Activated CD4-positive, alpha-beta T cell treated with anti-CD3 and anti-CD28 coated beads, Interleukin-2, amount 50 U/mL, for 16 hours (primary cell): ENCODE measurements at regions not wholly inside any gene's neighbourhood (a gene's known extent, or its start where the extent isn't known, plus 50 kb on each side); places are given as distances from the start of the nearest gene placed in this dataset.
"Not testable (repeated sequence)": the region's sequence is repeated elsewhere in the genome, so short reads cannot be mapped to it uniquely, and the experiment has no call there.

Source experiments
- DNase-seq: peaks from one replicate; pipeline ENCODE4 v3.0.0-alpha.2; 2020

- DNase-seq, result peak; percentile 48
These were observed 246.3 kb downstream of the SUCLG1 start for GRCh38 chr2:84212611-84213314.

- DNase-seq, result no peak
These were observed 249.1 kb downstream of the SUCLG1 start for GRCh38 chr2:84209941-84210340.

DNA sequence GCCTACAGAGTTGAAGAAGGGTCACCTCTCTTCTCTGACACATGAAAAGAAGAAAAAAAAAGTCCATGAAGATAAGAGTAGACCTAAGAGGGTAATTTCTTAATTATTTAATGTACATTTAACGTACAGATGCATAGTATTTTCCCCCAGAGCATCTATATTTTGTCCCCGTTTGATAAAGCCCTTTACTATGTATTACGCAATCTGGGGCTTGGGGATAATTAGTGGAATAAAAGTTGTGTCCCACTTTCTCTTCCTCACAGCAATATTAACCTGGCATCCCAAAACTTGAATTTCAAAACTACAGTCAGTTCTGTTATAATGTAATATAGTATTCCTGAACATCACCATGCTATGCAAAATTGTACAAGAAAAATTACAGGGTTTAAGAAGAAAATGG lies 254.1 kb downstream of the SUCLG1 start:
- DNase-seq, result no peak

- no peak for DNase-seq
These were observed 256.9 kb downstream of the SUCLG1 start for GRCh38 chr2:84202166-84202565.

DNA sequence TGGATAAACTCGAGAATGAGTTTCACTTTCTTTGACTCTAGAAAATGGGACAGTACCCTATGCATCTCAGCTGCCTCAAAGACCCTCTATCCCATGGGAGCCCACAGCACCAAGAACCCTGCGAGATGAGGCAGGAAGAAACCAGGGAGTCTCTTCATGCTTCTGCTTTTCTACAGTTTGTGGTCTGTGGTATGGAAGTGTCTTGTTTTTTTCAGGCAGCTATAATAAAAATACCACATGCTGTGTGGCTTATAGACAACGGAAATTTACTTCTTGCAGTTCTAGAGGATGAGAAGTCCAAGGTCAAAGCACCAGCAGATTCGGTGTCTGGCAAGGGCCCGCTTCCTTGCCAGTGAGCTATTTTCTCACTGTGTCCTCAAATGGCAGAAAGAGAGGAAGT lies 257.9 kb downstream of the SUCLG1 start:
- no peak for DNase-seq

DNA sequence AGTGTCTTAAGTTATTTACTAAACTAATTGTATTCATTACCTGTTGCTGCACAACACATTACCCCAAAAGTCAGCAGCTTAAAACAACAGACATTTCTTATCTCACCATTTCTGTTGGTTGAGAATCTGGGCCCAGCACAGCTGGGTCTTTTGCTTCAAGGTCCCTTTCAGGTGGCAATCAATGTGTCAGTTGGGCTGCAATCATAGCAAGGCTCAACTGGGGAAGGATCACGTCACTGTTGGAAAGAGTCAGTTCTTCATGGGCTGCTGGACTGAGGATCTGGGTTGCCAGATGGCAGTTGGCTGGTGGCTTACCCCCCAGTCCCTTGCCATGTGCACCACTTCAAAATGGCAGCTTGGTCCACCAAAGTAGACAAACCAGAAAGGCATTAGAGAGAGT lies 261.2 kb downstream of the SUCLG1 start:
- no peak for DNase-seq

DNA sequence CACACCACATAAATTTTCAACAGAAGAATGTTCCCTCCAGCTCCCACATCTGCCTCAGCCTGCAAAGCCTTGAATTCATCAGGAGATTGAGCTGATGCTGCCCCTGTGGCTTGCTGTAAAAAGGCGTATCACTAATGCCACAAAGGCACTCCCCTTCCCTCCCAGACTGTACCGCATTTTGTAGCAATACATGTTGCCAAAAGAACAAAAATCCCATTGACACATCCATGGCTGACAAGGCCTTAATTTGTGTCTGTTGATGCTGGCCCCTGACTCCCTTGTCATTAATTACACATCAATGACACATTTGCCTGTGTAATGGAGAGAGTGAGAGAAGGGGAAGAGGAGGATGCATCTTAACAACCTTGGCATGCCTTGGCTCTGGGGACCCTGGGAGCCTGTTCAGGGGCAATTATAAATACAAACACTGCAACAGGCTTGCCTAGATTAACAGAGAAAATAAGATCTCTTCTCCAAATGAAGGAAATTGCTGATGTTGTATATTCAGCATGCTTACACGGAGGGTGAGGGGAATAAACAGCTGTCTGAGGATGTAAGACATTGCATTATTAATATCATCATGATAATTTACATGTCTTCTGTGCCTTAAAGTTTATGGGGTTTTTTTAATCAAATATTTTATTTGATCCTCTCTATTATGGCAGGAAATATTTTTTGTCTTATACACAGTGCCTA lies 264.0 kb downstream of the SUCLG1 start:
- no peak for DNase-seq

GRCh38 chr2:84194181-84194580 lies 264.9 kb downstream of the SUCLG1 start:
- DNase-seq, result no peak

DNA sequence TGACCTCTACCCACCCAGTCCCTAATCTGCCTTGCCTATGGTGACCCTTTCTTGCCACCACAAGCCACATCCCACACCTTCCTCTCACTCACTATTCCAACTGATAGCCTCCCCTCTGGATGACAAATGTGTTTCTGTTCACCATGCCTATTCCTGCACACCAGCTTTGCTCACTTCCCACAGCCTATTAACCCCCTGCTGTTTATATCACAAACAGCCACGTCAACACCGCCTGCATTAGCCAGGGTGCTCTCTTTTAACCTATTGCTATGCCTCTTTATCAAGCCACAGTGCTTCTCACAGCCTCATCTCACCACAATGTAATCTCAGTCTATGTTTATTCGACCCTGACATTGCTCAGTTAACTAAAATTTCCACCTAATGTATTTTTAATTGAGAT lies 271.8 kb downstream of the SUCLG1 start:
- no peak for DNase-seq

GRCh38 chr2:84181927-84182326 lies 277.2 kb downstream of the SUCLG1 start:
- no peak for DNase-seq

DNA sequence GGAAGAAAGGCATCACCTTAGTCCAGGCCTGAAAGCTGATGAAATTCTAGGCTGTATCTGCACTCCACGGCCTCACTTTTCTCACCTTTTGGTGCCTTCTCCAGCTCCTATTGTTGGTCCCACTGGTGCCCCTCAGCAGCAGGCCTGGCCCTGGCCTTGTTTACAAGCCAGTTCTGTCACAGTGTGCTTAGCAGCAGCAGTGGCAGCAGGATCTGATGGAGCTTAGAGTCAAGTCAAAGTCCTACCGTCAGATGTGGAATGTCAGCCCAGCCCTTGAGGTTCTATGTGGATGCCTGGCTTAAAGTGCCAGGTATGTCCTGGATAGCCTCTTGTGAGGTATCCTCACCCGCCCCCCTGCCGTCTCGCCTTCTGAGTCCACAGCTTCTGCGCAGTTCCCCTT lies 281.3 kb downstream of the SUCLG1 start:
- no peak for DNase-seq

- no peak for DNase-seq
These were observed 283.1 kb downstream of the SUCLG1 start for GRCh38 chr2:84175970-84176369.

- no peak for DNase-seq
These were observed 283.7 kb downstream of the SUCLG1 start for GRCh38 chr2:84175340-84175739.

DNA sequence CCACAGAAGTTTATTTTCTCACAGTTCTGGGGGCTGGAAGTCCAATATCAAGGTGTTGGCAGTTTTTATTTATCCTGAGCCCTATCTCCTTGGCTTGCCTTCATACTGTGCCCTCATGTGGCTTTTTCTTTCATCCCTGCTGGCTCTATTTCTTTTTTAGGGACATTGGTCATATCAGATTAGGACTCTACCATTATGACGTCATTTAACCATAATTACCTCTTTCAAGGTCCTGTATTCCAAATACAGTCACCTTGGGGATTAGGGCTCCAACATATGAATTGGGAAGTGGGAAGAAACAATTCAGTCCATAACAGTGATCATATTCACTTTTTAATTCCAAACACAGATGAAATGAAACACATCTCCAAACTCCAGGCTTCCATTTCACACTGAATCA lies 286.0 kb downstream of the SUCLG1 start:
- DNase-seq, result no peak

DNA sequence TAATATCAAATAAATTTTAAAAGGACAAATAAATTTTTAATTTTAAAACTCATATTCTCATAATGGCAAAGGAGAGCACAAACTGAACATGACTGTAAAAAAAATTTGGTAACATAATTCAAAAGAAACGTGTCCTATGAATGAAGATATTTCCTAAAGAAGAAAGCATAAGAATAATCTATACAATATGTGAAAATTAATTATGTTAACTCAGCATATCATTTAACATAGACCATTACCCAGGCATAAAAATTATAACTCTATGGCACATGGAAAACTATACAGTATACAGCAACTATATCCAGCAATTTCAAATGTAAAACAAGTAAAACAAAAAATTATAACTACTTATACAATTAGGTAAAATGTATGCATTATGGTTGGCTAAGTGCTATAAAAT lies 288.1 kb downstream of the SUCLG1 start:
- DNase-seq, result no peak

- DNase-seq, result no peak
These were observed 289.2 kb downstream of the SUCLG1 start for GRCh38 chr2:84169871-84170270.

GRCh38 chr2:84168552-84168951 lies 290.5 kb downstream of the SUCLG1 start:
- not testable (repeated sequence) for DNase-seq

DNA sequence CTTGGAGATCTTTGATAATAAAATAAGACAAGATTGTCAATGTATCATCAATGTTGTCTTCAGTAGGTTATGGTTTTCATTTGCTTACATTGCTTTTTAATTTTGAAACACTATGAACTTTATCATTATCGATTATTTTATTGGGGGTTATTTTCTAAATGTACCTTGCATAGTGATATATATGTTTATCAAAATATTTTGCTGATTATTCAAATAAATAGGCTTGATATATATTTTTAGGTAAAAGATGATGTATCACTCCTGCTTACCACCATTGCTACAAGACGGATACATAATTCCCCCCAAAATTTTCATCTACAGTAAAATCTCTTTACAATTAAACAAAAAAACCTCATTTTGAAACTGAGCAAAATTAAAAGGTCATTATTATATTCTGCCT lies 293.8 kb downstream of the SUCLG1 start:
- DNase-seq, result no peak

GRCh38 chr2:84160453-84160852 lies 298.6 kb downstream of the SUCLG1 start:
- no peak for DNase-seq

- no peak for DNase-seq
These were observed 300.5 kb downstream of the SUCLG1 start for GRCh38 chr2:84158605-84159004.

- no peak for DNase-seq
These were observed 306.6 kb downstream of the SUCLG1 start for GRCh38 chr2:84152462-84152861.

GRCh38 chr2:84144345-84144744 lies 314.7 kb downstream of the SUCLG1 start:
- no peak for DNase-seq

GRCh38 chr2:84137034-84137433 lies 322.0 kb downstream of the SUCLG1 start:
- no peak for DNase-seq

- no peak for DNase-seq
These were observed 326.7 kb downstream of the SUCLG1 start for GRCh38 chr2:84132370-84132769.

DNA sequence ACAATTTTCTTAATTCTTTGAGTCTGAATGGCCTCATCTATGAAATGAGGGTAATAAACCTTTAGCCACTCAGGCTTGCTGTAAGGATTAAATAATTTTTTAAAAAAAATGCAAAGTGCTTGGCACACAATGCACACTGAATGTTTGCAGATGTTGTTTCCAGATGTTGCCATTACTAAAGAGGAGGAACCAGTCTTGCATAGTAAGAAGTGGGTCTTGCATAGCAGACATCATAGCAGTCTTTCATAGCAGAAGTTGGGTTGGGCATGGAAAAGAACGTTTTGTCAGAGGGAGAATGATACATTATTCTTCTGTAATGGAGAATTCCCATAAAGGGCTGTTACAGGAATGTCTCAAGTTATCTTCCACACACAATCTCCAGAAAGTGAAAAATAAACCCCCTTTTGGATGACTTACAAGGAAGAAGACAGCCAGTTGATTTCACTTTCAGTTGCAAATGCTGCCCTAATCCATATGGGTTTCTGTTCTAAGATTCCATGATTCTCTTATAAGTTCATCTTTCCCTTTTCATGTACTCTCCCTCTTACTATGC lies 327.7 kb downstream of the SUCLG1 start:
- DNase-seq, result no peak
